ENCODE measurements at regions not wholly inside any gene's neighbourhood (a gene's known extent, or its start where the extent isn't known, plus 50 kb on each side); places are given as distances from the start of the nearest gene placed in this dataset.

DNA sequence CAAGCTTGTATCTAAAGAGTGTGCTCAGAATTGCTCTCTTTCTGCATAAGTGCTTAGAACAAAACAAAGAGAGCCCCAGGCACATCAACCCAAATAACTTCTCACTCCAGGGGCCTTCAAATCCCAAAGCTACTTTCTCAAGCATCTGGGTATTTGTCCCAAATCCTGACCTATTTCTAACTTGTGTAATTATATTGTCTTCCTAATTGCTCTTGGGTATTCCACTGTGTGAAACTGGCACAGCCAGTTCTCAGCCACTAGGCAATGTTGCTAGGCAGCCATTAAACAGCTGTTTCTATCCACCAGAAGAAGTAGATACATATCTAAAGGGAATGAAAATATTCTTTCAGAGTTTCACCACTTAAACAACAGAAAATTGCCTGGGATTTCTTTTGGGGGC is 198.8 kb downstream of the PRELID2 start:
- CTCF ChIA-PET: no interaction called here

More for the DNA sequence above, 198.8 kb downstream of the PRELID2 start:
- POLR2A ChIA-PET (ENCODE audit: unreplicated experiment): no interaction called here
- Histone ChIP-seq H2BK15ac (ENCODE audit: low read depth, low read length) (no peak overlapping the region), H2AK9ac (replicated peaks; ENCODE audit: low read depth, low read length, poor library complexity) (no peak overlapping the region), H3K4me2 (ENCODE audit: low read depth, low read length) (no peak overlapping the region), H3K9ac (ENCODE audit: low read depth, low read length) (no peak overlapping the region), H3K56ac (ENCODE audit: extremely low read depth, insufficient read depth, low read length) (no peak overlapping the region), H2BK5ac (ENCODE audit: low read depth, low read length, poor library complexity, severe bottlenecking) (no peak overlapping the region), H3K4me3 (ENCODE audit: insufficient read depth, low read depth, low read length) (no peak overlapping the region), H4K91ac (ENCODE audit: insufficient read depth, low read depth, low read length) (no peak overlapping the region), H4K8ac (ENCODE audit: low read depth in 2 of 2, low read length in 2 of 2) (no peak overlapping the region), H4K20me1 (ENCODE audit: insufficient read depth, low read length) (no peaks in the 10 kb centered on the region), H3K14ac (replicated peaks; ENCODE audit: low read depth, low read length) (no peak overlapping the region), H3K27ac (ENCODE audit: insufficient read depth, low read length) (no peak overlapping the region), H2BK120ac (ENCODE audit: low read depth, low read length) (no peak overlapping the region), H3K18ac (ENCODE audit: low read depth, low read length) (no peak overlapping the region), H4K5ac (ENCODE audit: low read depth, low read length) (no peak overlapping the region), H3K27me3 (ENCODE audit: control insufficient read depth, insufficient read depth, low read length) (no peaks in the 10 kb centered on the region), H3K4ac (ENCODE audit: low read depth, low read length) (no peak overlapping the region), H2BK20ac (ENCODE audit: low read depth, low read length) (no peak overlapping the region), H3K23ac (ENCODE audit: low read depth, low read length) (no peak overlapping the region), H2AK5ac (ENCODE audit: low read depth, low read length) (no peak overlapping the region), H2AFZ (replicated peaks; ENCODE audit: low read length, poor library complexity) (no peak overlapping the region), H3K79me1 (ENCODE audit: low read depth in 1 of 2, low read length in 2 of 2) (no peaks in the 10 kb centered on the region), H3K4me1 (ENCODE audit: control insufficient read depth, insufficient read depth, low read length) (no peaks in the 10 kb centered on the region), H3K36me3 (ENCODE audit: control insufficient read depth, insufficient read depth, low read length) (no peaks in the 10 kb centered on the region), H3K9me3 (ENCODE audit: control insufficient read depth, insufficient read depth, low read length) (no peaks in the 10 kb centered on the region), H3K9me1 (ENCODE audit: insufficient read depth, low read length) (0 out of 2 replicates have a peak, but pooled peaks cover 3% of the 10 kb centered on the region)
- DNase-seq: no peak
- in situ Hi-C loops (cut with MboI; ENCODE audit: low sequenced_read_pairs): no loop called here
- TF ChIP-seq MAZ (IDR thresholded peaks at IDR 0.05; ENCODE audit: borderline replicate concordance, low read depth, low read length): no peak
- TF ChIP-seq RAD21 (IDR thresholded peaks at IDR 0.05; ENCODE audit: low read length): no peak
- TF ChIP-seq MXI1 (IDR thresholded peaks at IDR 0.05; ENCODE audit: borderline replicate concordance, low read depth, low read length): no peak
- no peak for TF ChIP-seq SMC3 (IDR thresholded peaks at IDR 0.05; ENCODE audit: low read depth, low read length)
- no TSS peak for BruUV-seq (replicated peaks)
- intact Hi-C loops (cut with micrococcal nuclease): no loop called here
- dilution Hi-C loops (cut with HindIII; ENCODE audit: low sequenced_read_pairs, unreplicated experiment): no loop called here
- no peak for ATAC-seq (ENCODE audit: low read depth)

Measured in IMR-90 (cell line).